WERI-Rb-1 (cell line): ENCODE measurements at regions not wholly inside any gene's neighbourhood (a gene's known extent, or its start where the extent isn't known, plus 50 kb on each side); places are given as distances from the start of the nearest gene placed in this dataset.

Experiments used
- DNase-seq: peaks from one replicate; pipeline ENCODE4 v3.0.0-alpha.2; 2020
- H3K27ac ChIP-seq: fragments of 250-450 bp; sonication (Bioruptor Pico); 2 replicates; pipeline ENCODE4 v1.5.1; 2020; ENCODE audit warnings: mild to moderate bottlenecking, moderate library complexity
- H3K27me3 ChIP-seq: fragments of 250-450 bp; sonication (Bioruptor Pico); 2 replicates; pipeline ENCODE4 v1.5.1; 2021; ENCODE audit warnings: mild to moderate bottlenecking, low read depth, moderate library complexity; ENCODE audit not compliant: insufficient read depth, severe bottlenecking
- H3K36me3 ChIP-seq: fragments of 250-450 bp; sonication (Bioruptor Pico); 2 replicates; pipeline ENCODE4 v1.5.1; 2020; ENCODE audit warnings: mild to moderate bottlenecking, moderate library complexity
- H3K4me3 ChIP-seq: 2 replicates; pipeline ENCODE4 v1.5.1; 2011; ENCODE audit warnings: low read depth, mild to moderate bottlenecking, control low read depth, low read length
- H3K9me3 ChIP-seq: fragments of 250-450 bp; sonication (Bioruptor Pico); 2 replicates; pipeline ENCODE4 v1.5.1; 2021; ENCODE audit warnings: mild to moderate bottlenecking, moderate library complexity; ENCODE audit not compliant: severe bottlenecking
- CTCF ChIP-seq: IDR thresholded peaks from 2 replicates; pipeline ENCODE4 v1.5.1; 2011; ENCODE audit warnings: low read depth, mild to moderate bottlenecking, control low read depth, inconsistent platforms, low read length

- DNase-seq: no peak
- TF ChIP-seq CTCF: no peak
Observed at GRCh38 chr13:91216928-91217700, 130.4 kb upstream of the MIR17HG start.

GRCh38 chr13:91219201-91219600 lies 128.3 kb upstream of the MIR17HG start:
- Histone ChIP-seq H3K36me3 (no peaks in the 10 kb centered on the region), H3K27me3 (no peaks in the 10 kb centered on the region), H3K4me3 (no peak overlapping the region), H3K27ac (no peak overlapping the region), H3K9me3 (no peaks in the 10 kb centered on the region)
- no peak for TF ChIP-seq CTCF
- DNase-seq: no peak

More at GRCh38 chr13:91216928-91217700, 130.4 kb upstream of the MIR17HG start:
- H3K4me3 ChIP-seq: no peak overlapping the region
- no peaks in the 10 kb centered on the region for H3K9me3 ChIP-seq
- H3K36me3 ChIP-seq: no peaks in the 10 kb centered on the region
- no peaks in the 10 kb centered on the region for H3K27me3 ChIP-seq
- no peak overlapping the region for H3K27ac ChIP-seq

GRCh38 chr13:91220872-91221271 lies 126.6 kb upstream of the MIR17HG start:
- no peak for DNase-seq
- Histone ChIP-seq H3K27me3 (no peaks in the 10 kb centered on the region), H3K4me3 (no peak overlapping the region), H3K27ac (no peak overlapping the region), H3K9me3 (no peaks in the 10 kb centered on the region), H3K36me3 (no peaks in the 10 kb centered on the region)
- TF ChIP-seq CTCF: no peak

- Histone ChIP-seq H3K4me3 (no peak overlapping the region), H3K27ac (no peak overlapping the region), H3K36me3 (no peaks in the 10 kb centered on the region), H3K9me3 (peaks cover 2% of the 10 kb centered on the region), H3K27me3 (no peaks in the 10 kb centered on the region)
- no peak for DNase-seq
- no peak for TF ChIP-seq CTCF
Observed at GRCh38 chr13:91228108-91228507, 119.4 kb upstream of the MIR17HG start.

- no peak overlapping the region for H3K4me3 ChIP-seq
- H3K27ac ChIP-seq: no peak overlapping the region
- no peak for DNase-seq
- TF ChIP-seq CTCF: no peak
- peaks cover 2% of the 10 kb centered on the region for H3K9me3 ChIP-seq
- H3K27me3 ChIP-seq: no peaks in the 10 kb centered on the region
- H3K36me3 ChIP-seq: no peaks in the 10 kb centered on the region
Observed at GRCh38 chr13:91228940-91229339, 118.5 kb upstream of the MIR17HG start.

- Histone ChIP-seq H3K27me3 (no peaks in the 10 kb centered on the region), H3K9me3 (peaks cover 2% of the 10 kb centered on the region), H3K4me3 (no peak overlapping the region), H3K36me3 (no peaks in the 10 kb centered on the region), H3K27ac (no peak overlapping the region)
- no peak for DNase-seq
- TF ChIP-seq CTCF: no peak
Observed at GRCh38 chr13:91232716-91233115, 114.8 kb upstream of the MIR17HG start.
